ENCODE measurements at regions not wholly inside any gene's neighbourhood (a gene's known extent, or its start where the extent isn't known, plus 50 kb on each side); places are given as distances from the start of the nearest gene placed in this dataset.

DNA sequence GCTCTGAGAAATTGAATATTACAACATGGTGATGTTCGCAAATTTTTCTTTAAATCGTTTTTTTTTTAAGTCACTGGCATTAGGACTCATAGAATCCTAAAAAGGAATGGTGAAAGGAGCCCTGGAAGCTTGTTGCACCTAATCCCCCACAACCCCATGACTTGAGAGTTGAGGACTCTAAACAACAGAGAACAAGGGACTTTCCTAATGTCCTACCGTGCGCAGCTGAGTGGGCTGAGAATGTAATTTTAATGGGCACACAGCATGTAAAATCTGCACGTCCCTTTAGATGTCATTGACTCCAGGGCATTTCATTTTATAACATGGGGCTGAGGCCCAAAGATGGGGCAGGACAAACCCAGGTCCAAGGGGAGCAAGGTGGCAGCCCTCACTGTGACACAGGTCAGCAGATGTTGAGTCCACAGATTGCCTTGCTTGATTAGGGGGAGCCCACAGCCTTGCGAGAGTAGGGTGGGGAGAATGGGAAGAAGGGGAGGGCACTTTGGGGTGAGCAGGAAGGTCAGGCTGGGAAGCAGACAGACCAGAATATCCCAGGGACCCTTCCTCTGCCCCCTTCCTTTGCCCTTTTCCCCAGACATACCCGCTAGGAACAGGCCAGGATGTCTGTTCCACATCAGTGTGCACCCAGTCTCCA, 208.4 kb upstream of the ZMIZ1 start:
- no peak for DNase-seq (ENCODE audit: low read depth)

DNA sequence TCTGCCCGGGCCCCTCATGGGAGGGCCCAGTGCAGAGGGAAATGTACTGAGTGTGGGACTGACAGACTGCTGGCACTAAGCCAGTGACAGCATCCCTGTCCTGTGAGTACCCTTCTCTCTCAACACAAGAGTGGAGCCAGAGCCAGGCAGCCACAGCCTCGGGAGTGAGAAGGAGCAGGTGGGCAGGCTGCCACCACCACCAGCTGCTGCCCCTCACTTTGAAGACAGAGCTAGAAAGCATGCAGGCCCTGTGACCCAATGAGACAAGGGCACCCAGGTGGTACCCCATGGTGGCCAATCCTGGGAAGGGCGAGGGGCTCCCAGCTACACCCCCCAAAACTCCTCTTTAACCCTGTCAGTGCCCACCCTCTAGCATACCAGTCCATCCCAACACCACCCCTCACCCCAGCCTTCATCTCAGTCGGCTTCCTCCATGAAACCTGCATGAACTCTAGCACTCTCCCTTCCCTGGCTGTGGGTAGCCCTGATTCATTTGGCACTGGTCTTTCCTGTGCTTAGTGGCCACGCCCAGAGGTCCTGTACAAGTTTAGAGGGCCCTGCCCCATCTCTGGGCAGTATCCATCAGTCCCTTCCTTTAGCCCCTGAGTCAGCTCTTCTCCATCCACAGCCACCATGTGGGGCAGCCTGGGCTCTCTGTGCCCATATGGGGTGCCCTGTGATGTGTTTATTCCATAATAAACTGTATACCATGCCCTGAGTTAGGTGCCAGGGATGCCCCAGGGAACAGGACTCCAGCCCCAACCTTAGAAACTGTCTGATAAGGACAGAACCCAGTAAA, 207.0 kb upstream of the ZMIZ1 start:
- no peak for DNase-seq (ENCODE audit: low read depth)

DNA sequence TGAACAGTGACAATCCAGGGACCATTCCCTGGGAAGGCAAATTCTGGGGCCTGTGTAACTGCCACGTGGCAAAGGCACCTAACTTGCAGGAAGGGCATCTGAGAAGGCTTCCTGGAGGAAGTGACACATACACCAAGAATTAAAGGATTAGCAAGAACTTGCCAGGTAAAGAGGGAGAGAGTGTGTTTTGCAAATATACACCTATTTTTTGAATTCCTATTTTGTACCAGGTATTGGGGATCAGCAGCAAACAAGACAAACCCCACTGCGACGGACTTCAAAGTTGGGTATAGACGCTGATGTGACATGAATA, 206.5 kb upstream of the ZMIZ1 start:
- no peak for DNase-seq (ENCODE audit: low read depth)

DNA sequence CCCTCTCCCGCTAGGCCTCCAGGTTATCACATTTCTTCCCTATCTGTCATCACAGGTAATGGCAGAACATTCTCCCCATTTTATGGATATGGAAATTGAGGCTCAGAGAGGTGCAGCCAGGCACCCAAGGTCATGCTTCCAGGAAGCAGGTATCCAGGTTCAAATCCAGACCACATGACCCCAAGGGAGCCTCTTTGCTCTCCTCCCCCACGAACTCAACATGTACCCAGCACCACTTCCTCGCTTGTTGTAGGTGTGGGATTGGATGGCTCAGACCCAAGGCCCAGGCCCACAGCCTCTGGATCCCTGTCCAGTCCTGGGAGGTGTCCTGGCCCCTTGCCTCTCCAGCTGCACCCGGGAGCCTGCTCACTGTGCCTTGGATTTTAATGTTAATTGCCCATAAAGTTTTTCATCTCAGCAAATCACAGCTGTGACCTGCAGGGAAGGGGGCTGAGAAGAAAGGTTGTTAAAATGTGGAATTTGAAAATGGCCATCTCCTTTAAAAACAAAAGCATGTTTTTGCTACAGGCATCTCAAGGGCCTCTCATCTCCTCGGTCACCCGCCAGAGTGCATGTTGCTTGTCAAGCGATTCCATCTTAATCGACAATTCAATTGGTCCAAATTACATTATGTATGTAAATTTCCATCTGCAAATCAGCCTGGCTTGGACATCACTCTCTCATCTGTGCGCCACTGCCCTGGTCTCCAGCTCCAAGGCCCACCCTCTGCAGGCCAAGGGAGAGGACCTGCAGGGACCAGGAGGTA, 205.4 kb upstream of the ZMIZ1 start:
- no peak for DNase-seq (ENCODE audit: low read depth)

DNA sequence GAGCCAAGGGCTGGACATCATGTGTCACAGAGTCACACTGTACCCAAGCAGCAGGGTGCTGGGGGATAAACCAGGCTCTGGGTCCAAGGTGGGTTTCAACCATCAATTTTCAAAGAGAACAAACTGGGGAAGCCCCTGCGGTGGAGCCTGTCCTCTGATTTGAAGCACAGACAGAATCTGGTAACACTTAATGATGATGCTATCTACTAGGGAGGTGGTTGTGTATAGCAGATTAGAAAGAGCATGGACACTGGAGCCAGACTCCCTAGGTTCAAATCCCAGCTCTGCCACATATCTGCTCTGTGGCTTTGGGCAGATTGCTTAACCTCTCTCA, 204.9 kb upstream of the ZMIZ1 start:
- no peak for DNase-seq (ENCODE audit: low read depth)

DNA sequence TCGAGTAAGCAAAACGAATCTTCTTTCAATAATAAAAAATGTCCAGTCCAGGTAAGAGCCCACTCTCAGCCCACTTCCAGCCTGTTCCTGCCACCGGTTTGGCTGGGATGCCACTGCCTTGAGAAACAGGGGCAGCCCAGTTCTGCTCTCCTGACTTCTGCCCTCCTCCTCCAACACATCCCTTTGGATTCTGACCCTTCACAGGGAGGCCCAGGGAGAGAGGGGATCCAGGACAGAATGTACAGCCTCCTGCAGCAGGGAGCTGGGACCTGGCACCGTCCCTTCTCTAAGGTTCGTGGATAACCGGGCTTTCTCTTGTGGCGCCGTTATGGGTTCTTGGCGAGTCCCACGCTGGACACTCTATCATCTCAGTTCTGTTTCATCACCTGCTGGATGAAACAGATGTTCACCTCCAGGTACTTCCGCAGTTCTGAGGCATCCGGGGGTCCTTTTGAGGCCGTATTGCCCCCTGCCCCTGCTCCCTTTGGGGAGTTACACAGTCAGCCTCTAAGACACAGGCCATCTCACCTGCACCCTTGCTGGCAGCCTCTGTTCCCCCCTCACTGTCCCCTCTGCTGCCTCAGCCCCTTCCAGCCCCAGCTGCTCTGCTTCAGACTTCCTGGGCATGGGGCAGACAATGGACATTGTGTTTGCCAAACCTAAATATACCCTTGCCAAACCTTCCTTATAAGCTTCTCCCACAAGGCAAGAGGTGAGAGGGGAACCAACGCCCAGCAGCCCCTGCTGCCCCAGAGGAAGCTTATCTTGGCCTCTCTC, 203.8 kb upstream of the ZMIZ1 start:
- DNase-seq (ENCODE audit: low read depth) = no peak

DNA sequence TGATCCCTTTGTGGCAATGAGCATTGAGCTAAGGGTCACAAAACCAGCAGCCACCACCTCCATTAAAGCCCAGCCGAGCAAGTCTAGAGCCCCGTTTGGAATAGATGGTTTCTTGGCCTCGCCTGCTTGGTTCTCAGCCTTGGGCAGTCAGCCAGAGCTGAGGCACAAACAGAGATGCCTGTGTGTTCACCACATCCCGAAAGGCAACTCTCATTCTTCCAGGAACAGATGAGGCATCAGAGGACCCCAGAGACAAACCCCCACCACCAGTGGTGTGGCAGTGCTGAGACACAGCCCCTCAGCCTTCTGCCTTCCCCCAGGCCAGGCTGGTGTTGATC, 203.3 kb upstream of the ZMIZ1 start:
- DNase-seq (ENCODE audit: low read depth) = no peak

DNA sequence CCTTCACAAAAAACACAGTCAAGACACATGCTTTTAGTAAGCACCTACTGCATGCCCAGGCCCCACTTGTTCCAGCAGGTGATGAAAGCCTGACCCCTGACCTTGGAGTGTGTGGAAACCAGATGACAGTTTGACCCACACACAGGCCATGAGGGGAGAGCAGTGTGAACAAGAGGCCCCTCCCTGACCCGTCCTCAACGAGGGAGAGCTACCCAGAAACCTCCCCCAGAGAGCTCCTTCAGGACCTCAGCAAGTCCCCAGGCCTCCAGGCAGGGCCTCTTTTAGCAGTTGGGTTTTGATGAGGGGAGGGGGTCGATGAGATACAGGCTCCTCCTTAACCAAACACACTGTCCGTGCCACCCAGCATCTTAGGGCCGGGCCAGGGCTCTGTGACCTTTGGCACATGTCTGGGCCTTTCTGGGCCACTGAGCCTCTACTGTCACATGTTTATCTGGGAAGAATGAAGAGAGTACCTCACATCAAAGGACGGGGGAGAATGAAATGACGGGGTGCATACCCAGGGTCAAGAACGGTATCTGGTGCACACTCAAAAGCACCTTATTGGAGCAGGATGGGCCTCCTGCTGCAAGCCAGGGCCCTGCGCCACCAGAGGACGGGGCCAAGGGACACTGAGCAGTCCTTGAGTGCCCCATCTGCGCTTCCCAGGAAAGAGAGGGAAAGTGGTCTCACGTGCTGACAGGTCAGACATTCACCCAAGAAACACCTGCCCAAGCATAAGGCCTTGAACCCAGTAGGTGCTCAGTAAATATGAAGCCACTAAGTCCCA, 202.6 kb upstream of the ZMIZ1 start:
- no peak for DNase-seq (ENCODE audit: low read depth)

DNA sequence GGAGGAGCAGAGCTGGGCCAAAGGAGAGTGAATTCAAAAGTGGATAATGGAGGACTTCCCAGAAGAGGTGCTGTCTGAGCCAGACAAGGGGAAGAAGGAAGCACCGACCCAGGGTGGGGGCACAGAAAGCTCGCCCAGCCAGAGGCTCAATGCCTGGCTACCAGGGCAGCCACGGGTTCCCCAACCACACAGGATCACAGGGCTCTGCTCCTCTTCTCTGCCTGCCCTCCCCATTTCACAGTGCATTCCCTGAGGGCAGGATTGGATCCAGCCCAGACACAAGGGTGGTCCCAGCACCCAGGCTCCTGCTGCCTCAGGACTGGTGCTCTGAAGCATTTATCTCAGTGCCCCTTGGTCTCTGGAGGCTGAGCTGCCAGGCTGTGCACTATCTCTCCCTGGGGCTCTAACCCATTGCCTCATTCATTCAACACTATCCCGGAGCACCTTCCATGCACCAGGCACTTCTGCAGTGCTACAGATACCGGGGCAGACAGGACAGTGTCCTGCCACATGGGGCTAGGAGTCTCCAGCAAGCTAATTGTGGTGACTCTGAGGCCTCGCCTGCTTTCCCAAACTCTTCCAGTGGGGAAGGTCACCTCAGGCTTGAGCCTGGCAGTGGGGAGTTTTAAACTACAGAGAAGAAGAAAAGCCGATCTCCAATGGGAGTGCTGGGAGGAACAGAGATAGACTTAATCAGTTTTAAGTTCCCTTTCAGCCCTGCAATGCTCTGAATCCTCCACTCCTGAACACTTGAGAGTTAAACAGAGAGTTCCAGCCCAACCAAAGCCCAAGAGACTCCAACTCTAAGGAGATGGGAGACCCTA, 201.8 kb upstream of the ZMIZ1 start:
- no peak for DNase-seq (ENCODE audit: low read depth)

DNA sequence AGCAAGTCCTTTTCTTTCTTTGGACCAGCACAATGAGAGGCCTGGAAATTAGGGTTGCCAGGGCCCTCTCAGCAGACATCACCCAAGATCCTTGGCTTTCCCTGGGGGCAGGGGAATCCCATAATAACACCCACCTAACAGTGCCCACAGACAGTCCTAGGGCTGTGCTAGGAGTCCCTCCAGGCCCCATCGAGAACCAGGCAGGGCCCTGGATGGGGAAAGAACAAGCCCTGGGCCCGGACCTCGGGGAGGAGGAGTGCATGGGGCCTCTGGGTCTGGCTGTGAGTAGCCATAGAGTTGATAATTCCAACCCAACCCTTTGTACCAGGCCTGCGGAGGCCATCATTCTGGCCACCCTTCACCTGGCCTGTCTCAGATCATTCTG, 201.2 kb upstream of the ZMIZ1 start:
- DNase-seq (ENCODE audit: low read depth) = no peak

DNA sequence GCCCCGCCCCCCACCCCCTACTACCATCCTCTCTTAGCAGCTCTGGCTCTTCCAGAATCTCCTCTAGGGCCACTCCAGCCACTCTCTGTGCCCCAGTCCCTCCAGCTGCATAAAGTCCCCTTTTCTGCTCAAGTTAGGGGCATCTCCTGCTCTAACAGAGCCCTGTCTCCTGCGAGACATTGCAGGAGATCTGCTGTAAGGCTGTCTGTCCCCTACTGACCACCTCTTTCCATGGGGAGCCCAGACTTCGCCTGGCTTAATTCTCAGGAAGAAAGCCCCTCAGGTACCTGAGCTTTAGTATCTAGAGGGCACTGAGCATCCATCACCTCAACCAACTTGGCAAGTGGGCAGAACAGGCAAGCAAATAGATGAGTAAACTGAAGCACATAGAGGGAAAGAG, 200.7 kb upstream of the ZMIZ1 start:
- DNase-seq (ENCODE audit: low read depth) = no peak

DNA sequence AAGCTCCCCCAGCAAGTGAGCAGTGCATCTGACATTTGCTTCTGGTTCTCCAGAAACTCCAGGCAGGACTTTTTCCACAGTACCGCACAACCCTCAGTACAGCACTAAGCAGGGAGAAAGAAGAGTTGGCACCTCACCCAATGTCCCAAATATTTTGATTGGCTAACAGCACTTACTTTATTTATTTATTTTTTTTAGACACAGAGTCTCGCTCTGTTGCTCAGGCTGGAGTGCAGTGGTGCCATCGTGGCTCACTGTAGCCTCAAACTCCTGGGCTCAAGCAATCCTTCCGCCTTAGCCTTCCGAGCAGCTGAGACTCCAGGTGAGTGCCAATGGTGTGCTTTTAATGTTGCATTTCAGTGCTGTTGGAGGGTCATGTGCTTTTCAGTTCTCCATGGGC, 200.3 kb upstream of the ZMIZ1 start:
- DNase-seq (ENCODE audit: low read depth) = no peak

DNA sequence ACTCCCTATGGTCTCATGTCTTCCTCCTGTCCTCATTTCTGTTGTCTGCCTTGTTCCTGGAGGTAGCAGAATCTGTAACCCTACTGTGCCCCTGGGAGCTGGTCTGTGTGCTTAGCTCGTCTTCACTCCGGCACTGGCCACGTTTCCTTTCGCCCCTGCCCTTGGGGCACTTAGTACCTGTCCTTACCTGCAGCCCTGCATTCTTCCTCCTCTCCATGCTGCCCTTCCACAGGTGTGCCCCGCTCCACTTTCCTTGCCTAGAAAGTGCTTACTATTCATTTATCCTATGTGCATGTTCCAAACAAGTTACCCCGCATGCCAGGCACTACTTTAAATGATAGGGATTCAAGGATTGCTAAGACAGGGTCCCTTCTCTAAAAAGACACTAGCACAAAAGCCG, 199.9 kb upstream of the ZMIZ1 start:
- no peak for DNase-seq (ENCODE audit: low read depth)

DNA sequence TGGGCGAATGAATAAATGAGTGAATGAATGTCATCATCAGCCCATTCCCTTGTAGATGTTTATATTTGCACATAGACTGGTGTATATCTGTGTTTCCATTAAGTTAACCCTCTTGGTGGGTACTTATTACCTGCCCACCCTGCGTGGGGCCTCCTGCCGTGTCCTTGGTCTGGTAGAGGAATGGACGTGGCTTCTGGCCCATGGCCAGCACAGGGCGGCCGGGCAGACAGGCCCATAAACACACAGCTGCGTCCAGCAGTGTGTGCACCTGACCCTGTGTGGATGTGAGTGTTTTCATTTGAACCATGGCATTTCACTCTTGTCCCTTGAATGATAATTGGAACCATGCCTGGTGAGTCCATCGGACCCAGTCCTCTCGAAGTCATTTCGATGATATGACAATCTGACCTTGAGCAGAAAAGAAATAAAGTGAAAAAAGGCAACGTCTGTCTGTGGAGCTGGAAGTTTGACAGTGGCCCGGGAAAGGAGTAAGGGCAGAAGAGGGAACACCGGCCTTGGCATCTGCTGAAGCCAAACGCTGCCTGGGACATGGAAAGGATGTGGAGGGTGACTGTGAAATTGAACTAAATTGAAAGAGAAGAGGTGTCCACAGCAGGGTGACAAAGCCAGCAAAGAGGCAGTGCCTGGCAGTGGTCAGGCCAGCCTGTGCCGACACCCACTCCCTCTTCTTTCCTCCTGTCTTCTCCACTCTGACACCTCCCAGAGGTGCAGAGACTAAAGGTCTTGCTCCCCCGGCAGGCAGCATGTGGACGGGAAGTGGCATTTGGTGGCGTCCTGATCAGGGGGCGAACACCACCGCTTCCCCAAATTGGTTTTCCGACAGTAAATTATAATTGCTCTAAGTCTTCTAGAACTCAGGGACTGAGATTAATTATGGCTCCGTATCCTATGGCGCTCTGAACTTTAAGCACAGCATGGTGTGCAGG, 199.0 kb upstream of the ZMIZ1 start:
- no peak for DNase-seq (ENCODE audit: low read depth)

DNA sequence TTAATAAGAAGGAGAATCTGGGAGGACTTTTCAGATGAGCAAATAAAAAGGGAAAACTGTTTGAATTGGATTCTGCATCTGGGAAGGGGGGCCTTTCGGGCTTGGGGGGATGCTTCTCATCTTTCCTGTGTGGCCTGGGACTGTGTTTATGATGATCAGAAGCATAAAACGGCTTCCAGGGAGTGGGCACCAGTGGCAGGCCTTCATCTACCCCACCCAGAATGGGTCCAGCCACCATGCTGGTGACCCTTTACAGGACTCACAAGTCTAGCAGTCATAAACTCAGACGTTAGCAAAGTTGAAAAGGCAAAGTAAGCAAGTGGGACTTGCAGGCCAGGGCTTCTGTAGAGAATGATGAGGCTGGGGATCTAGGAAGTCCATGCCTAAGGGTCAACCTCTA, 198.3 kb upstream of the ZMIZ1 start:
- no peak for DNase-seq (ENCODE audit: low read depth)

DNA sequence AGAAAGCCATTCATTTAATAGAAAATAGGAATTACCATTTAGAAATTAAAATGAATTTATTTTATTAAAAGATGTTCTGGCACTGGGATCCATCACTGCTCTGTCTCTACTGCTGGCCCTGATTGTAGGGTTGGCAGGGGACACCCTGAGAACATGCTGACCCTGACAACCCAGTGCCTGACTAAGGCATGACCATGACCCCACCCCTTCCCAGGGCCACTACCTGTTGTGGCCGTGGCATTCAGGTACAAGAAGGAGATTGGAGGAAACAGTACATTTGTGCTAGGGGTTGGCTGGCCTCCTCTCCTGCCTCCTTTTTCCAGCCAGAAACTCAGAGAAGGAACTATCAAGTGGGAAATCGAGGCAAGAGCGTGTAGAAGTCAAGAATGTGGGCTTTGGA, 197.0 kb upstream of the ZMIZ1 start:
- DNase-seq (ENCODE audit: low read depth) = no peak

DNA sequence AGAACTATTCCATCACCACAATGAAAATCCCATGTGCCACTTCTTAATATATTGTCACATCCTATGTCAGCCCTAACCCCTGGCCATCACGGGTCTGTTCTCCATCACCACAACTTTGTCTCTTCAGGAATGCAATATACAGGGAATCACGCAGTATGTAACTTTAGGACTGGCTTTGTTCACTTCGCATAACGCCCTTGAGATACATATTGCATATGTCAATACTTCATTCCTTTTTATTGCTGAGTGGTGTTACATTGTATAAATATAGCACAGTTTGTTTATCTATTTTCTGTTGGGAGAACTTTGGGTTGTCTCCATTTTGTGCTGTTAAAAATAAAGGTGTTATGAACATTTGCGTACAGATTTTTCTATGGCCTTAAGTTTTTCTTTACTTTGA, 195.4 kb upstream of the ZMIZ1 start:
- DNase-seq (ENCODE audit: low read depth) = no peak

DNA sequence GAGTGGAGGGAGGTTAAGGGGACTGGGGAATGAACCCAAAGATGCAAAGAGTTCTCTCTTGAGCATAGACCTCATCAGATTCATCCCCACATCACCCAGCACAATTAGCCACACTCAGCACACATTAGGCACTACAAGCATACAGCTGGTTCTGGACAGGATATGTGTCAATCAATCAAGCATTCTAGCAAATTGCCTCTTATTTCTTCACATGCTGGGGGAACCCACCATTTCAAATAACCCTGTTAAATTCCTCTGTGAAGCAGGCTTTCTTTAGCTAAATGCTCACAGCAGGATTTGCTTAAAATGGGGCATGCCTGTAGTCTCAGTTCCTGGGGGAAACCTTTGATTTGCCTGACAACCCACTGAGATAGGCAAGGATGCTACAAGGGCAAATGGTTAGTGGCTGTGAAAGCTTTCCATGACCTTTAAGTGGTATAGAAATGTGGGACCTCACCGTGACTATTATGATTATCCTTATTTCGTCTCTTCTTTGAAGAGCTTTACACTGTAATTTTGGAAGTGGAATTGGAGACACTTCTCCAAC, 193.4 kb upstream of the ZMIZ1 start:
- DNase-seq (ENCODE audit: low read depth) = no peak

DNA sequence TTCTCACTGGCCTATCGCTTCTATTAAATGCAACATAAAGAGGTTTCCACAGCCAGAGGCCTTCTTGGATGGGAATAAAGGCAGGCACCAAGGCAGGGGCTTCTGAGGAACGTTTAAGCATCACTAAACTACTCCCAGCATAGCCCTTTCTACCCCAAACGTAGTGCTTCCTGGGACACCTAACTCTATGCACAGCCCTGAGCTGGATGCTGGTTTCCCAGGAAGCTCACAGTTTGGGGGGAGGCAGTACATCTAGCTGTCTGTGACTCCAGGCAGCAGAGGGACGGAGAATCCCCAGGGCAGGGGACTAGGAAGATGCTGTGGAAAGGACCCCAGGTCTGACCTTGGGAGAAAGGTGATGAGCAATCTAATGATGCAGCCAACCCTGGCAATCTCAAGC, 192.8 kb upstream of the ZMIZ1 start:
- no peak for DNase-seq (ENCODE audit: low read depth)

DNA sequence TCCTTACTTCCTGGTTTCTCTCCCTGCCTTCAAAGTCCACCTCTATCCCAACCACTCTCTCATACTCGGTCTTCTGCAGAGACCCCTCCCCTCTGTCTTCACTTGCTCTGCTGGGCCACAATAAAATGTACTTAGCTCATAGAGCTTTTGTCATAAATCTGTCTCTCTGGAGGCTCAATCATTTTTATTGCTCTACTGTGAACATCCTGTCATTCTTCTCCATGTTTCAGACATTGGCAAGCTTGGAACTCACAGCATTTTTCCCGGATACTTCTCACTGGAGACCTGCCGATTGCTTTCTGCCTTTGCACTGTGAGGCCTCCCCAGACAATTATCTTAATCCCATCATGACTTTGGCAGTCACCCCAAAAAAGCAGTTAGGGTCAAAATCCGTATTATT, 192.3 kb upstream of the ZMIZ1 start:
- no peak for DNase-seq (ENCODE audit: low read depth)

Data from non-pigmented ciliary epithelial cell (primary cell).